HCT116 (cell line): ENCODE measurements at regions not wholly inside any gene's neighbourhood (a gene's known extent, or its start where the extent isn't known, plus 50 kb on each side); places are given as distances from the start of the nearest gene placed in this dataset.

Source experiments
- EZH2phosphoT487 ChIP-seq: fragments of 200-600 bp; IDR thresholded peaks from 2 replicates; pipeline ENCODE4 v1.6.1; 2018; ENCODE audit warnings: antibody characterized with exemption, borderline replicate concordance
- POLR2A ChIP-seq: IDR thresholded peaks from 2 replicates; pipeline ENCODE4 v1.7.0; 2011; ENCODE audit warnings: borderline replicate concordance; ENCODE audit not compliant: insufficient read depth, insufficient read length; ENCODE audit errors: extremely low read depth

- TF ChIP-seq POLR2A (no peak), EZH2phosphoT487 (no peak)
These were observed 933.2 kb downstream of the ADGRL3 start for GRCh38 chr4:62133101-62133897.
